ENCODE measurements at regions not wholly inside any gene's neighbourhood (a gene's known extent, or its start where the extent isn't known, plus 50 kb on each side); places are given as distances from the start of the nearest gene placed in this dataset.
"Not testable (repeated sequence)": the region's sequence is repeated elsewhere in the genome, so short reads cannot be mapped to it uniquely, and the experiment has no call there.

DNA sequence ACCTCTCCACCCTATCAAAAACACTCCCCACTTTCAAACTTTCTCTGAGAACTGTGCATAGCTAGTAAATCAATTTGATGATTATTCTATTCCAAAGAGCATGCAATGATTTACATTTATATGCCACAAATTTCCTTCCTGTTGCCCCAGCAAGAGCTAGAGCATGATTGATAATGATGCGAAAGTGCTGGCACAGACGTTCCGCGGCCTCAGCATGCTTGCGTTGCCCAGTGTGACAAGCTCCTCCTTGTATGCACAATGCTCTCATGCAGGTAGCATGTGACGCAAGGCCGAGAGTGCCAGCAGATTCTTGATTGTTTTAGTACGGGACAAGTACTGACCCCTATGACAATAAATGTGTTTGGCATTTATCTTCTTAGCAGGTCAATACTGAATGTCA, 696.3 kb upstream of the SLC35B3 start:
- DNase-seq = no peak

GRCh38 chr6:9131201-9131600, 695.9 kb upstream of the SLC35B3 start:
- no peak for DNase-seq

DNA sequence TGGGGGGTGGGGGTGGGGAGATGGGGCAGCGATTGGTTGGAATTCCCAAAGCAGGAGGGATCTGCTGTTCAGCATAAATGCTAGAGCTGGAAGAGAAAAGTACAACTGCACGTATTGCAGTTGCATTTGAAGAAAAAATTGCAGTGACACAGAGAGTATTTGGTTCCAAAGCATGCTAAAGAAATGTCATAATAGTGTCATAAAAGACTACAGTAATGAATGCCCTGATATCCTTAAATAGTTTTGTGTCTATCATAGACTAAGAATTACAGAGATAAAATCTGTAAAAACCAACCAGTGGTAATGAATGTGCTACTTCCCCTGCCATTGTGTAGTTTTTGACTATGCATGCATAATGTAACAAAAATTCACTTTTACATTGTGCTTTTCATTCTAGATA, 693.6 kb upstream of the SLC35B3 start:
- DNase-seq = no peak

DNA sequence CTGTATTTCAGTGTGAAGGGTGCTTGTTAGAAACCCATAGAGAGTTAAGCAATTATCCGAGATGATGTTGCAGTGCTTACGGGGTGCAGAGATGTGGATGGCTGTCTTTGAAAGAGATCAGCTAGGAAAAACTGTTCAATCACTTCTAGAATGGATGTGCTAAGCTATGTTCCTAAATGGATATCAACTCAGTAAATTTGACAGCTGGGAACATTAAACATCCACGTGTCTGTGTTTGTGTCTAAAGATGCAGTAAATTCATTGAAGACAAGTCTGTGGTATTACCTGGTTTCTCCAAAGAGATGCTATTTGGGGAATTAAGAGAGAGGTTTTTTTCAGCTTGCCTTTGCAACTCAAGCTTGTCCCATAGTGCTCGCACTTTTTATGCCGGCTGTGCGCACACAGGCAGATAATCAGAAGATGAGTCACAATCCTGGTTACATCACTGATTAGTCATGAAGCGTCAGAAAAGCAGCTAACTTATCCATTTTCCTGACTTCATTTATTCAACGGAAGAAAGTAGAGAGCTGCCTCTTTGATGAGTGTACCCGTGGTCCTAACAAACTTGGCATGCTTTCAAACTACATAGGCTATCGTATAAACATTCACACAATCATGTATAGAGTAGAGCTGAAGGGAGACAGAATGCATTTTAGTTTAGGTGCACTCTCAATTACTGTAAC, 691.7 kb upstream of the SLC35B3 start:
- no peak for DNase-seq

DNA sequence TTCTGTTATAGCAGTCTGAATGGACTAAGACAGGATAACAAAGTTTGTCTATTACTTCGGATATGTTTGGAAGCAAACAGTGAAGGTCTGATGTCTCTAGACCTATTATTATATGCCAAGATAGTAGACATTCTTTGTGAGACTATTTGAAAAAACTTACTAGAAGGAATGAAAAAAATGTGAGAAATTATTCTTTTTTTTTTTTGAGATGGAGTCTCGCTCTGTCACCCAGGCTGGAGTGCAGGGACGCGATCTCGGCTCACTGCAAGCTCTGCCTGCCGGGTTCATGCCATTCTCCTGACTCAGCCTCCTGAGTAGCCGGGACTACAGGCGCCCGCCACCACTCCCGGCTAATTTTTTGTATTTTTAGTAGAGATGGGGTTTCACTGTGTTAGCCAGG, 690.7 kb upstream of the SLC35B3 start:
- DNase-seq = not testable (repeated sequence)

- DNase-seq = no peak
Measured at GRCh38 chr6:9121549-9121948, 686.2 kb upstream of the SLC35B3 start.

DNA sequence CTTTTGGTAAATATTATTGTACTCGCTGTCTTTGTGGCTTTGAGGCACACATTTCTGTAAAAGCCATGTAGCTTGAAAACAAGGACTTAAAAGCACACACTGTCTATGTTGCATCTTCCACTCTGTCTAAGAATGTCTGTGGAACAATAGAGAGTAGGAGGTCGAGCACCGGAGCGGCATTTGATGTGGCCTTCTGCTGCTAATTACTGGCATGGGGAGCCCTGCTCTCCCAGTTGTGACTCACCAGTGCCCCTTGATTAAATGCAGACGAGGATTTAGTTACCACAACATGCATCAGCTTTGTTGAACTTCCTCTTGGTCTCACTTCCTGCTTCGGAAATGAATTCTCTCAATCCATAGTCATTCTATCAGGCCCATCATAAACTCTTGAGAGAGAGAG, 680.7 kb upstream of the SLC35B3 start:
- no peak for DNase-seq

- DNase-seq = no peak
Measured at GRCh38 chr6:9112544-9112943, 677.2 kb upstream of the SLC35B3 start.

DNA sequence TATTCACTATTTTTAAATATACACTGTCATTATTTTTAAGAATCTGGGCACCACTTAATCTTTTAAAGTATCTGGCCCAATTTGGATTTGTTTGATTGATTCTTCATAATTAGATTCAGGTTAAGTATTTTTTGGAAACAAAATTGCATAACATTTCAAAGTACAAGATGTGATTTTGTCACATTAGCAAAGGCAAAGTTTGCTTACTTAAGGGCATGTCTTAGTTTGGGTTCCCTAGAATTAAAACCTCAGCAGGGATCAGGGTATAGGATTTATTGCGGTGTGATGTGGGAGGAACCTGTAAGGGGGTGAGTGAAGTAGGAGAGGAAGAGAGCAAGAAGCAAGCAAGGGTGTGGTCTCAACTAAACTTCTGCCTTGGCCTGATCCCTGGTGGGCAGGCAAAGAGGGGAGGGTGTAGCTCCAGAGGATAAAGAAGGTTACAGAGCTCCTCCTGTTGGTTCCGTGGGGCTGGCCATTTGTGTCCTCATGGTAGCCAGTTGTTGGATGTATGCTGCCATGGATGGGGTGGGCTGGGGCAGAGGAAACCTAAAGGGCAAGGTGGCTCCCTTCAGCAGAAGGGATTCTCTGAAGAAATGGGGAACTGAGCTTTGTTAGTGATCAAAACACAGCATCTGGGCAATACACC, 668.7 kb upstream of the SLC35B3 start:
- DNase-seq = no peak

DNA sequence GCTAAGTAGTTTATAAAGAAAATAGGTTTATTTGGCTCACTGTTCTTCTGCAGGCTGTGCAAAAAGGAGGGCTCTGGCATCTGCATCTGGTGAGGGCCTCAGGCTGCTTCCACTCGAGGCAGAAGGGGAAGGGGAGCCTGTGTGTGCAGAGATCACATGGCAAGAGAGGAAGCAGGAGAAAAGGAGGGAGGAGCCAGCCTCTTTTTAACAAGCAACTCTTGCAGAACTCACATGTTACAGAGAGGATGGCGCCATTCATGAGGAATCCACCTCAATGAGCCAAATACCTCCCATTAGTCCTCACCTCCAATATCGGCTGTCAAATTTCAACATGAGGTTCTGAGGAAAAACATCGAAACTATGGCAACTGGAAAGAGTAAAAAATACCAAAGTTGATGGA, 666.6 kb upstream of the SLC35B3 start:
- no peak for DNase-seq

- no peak for DNase-seq
Measured at GRCh38 chr6:9100869-9101580, 665.7 kb upstream of the SLC35B3 start.

DNA sequence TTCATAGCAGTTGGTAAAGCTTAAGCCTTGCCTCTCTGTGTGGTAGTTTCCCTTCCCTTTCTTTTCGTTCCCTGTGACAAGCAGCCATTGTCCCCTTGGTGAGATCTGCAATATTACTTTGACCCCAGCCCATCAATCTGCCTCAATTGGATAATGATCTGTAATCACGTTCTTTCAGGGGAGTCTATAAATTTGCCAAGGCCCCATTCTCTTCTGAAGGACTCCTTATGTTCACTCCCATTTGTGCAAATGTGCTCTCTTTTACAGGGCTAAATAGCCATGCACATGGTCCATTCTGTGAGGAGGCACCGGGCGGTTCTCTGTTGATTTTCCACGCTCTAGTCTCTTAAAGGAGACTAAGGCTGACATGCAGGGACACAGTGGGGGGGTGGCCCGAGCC, 660.4 kb upstream of the SLC35B3 start:
- no peak for DNase-seq

GRCh38 chr6:9095137-9095536, 659.8 kb upstream of the SLC35B3 start:
- no peak for DNase-seq

- no peak for DNase-seq
Measured at GRCh38 chr6:9089724-9090123, 654.4 kb upstream of the SLC35B3 start.

DNA sequence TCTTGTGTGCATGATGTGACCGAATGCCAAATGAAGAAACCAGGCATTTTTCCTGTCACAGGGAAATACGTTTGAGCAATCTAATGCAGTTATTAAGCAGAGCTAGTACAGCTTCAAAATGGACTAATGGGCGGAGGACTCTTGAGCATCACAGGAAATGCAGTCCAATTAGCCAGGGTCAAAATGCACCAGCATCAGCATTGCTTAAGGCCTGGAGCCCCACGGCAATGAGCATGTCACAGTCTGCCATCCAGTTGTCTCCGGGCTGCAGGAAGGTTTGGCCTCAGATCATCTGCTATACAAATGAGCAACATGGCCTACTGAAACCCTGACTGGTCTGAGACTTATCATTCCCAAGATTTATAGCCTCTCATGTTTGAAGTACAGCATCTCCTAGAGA, 652.1 kb upstream of the SLC35B3 start:
- no peak for DNase-seq

- DNase-seq = no peak
Measured at GRCh38 chr6:9086331-9086730, 651.0 kb upstream of the SLC35B3 start.

GRCh38 chr6:9085709-9086070, 650.3 kb upstream of the SLC35B3 start:
- DNase-seq = no peak

DNA sequence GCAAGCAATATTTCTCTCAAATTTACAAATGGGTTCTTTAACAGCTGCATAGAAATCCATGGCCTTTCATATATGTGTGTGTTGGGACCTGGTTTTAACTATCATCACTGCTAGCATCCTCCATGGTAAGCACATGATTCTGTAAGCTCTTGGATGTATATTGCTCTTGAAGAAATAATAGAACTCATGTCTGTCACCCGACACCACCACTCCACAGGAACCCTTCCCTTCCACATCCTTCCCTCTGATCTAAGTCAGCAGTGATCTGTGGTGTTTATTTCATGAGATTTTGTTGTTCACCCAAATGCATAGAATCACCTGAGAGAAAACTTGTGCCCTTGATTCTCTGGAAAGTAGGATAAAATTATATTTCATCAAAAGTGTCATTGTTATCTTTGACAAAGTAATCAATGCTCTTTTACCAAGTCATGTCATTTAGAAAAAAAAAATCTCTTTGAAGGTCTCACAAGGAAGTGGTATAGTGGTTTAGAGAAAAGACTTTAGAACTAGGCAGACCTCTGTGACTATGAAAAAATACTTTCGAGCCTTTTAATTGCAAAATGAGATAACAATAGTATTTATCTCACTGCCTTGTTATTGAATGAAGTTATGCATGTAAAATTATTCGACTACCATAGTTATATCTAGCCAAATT, 649.8 kb upstream of the SLC35B3 start:
- DNase-seq = no peak

DNA sequence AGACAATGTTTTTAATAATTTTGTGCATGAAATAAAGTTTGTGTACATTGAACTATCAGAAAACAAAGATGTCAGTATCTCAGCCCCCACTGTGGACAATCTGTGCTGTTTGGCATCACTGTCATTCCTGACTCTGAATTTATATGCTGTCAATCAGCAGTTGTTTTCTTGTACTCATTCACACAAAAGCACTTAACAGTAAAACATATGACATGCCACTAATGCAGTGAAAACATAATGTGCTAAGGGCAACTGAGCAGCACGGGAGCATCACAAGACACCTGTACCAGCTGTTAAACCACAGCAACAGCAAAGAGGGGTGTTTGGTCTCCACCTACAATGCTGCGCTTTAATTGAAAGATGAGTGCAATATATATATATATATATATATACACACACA, 647.8 kb upstream of the SLC35B3 start:
- no peak for DNase-seq

- no peak for DNase-seq
Measured at GRCh38 chr6:9066726-9067125, 631.4 kb upstream of the SLC35B3 start.

GRCh38 chr6:9064156-9064555, 628.8 kb upstream of the SLC35B3 start:
- no peak for DNase-seq

DNA sequence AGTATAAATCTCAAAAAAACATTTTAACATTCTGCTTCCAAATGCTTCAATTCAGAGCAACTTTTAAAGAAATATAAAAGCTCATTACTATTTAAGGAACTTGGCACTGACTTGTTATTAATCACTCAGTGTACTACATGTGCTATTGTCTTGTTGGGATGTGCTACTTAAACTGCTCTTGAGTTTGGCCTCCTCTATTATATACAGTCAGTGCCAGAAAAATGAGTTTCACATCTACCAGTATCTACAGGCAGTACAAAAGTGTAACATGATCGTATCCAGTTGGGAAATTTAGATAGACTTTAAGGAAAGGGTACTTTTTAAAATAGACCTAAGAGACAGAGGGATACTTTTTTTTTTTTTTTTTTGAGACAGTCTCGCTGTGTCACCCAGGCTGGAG, 627.3 kb upstream of the SLC35B3 start:
- DNase-seq = no peak

- DNase-seq = no peak
Measured at GRCh38 chr6:9057937-9058336, 622.6 kb upstream of the SLC35B3 start.

- DNase-seq = no peak
Measured at GRCh38 chr6:9056556-9056955, 621.2 kb upstream of the SLC35B3 start.
